Trophoblast cell (in vitro differentiated cells and primary cell): ENCODE measurements at regions not wholly inside any gene's neighbourhood (a gene's known extent, or its start where the extent isn't known, plus 50 kb on each side); places are given as distances from the start of the nearest gene placed in this dataset.

Source experiments
- DNase-seq, 2 donors: peaks; one replicate each; pipeline ENCODE4 v3.0.0-alpha.2; 2016
- H2AFZ ChIP-seq: 2 replicates; pipeline ENCODE4 v1.6.1; 2013; ENCODE audit warnings: low read length, moderate library complexity, mild to moderate bottlenecking; ENCODE audit not compliant: insufficient read depth, poor library complexity
- H2AK5ac ChIP-seq: 2 replicates; pipeline ENCODE4 v1.6.1; 2013; ENCODE audit warnings: mild to moderate bottlenecking, low read length
- H2BK120ac ChIP-seq: 2 replicates; pipeline ENCODE4 v1.6.1; 2013; ENCODE audit warnings: low read length, mild to moderate bottlenecking, moderate library complexity; ENCODE audit not compliant: insufficient read depth, poor library complexity
- H2BK12ac ChIP-seq: 2 replicates; pipeline ENCODE4 v1.6.1; 2013; ENCODE audit warnings: mild to moderate bottlenecking, low read length, moderate library complexity
- H2BK5ac ChIP-seq: 2 replicates; pipeline ENCODE4 v1.6.1; 2013; ENCODE audit warnings: low read length, low read depth, moderate library complexity, mild to moderate bottlenecking; ENCODE audit not compliant: poor library complexity
- H3K14ac ChIP-seq: 2 replicates; pipeline ENCODE4 v1.6.1; 2013; ENCODE audit warnings: mild to moderate bottlenecking, low read length
- H3K18ac ChIP-seq: 2 replicates; pipeline ENCODE4 v1.6.1; 2013; ENCODE audit warnings: mild to moderate bottlenecking, low read length
- H3K23ac ChIP-seq: 2 replicates; pipeline ENCODE4 v1.6.1; 2013; ENCODE audit warnings: low read length
- H3K27ac ChIP-seq: 2 replicates; pipeline ENCODE4 v1.5.1; 2013; ENCODE audit warnings: low read depth, mild to moderate bottlenecking, inconsistent platforms, low read length, moderate library complexity
- H3K27me3 ChIP-seq: 2 replicates; pipeline ENCODE4 v1.6.1; 2013; ENCODE audit warnings: inconsistent platforms, mild to moderate bottlenecking, low read length, moderate library complexity; ENCODE audit not compliant: insufficient read depth
- H3K36me3 ChIP-seq, 2 experiments: 1 replicate in 1 of 2; 2 replicates in 1 of 2; pipeline ENCODE4 v1.6.1; 2013; ENCODE audit warnings: low read length in 2 of 2, mild to moderate bottlenecking in 2 of 2, moderate library complexity in 1 of 2; ENCODE audit not compliant: insufficient read depth in 2 of 2, control insufficient read depth in 1 of 2
- H3K4ac ChIP-seq: 2 replicates; pipeline ENCODE4 v1.6.1; 2013; ENCODE audit warnings: low read depth, mild to moderate bottlenecking, low read length, moderate library complexity
- H3K4me1 ChIP-seq, 2 experiments: 1 replicate in 1 of 2; 2 replicates in 1 of 2; pipeline ENCODE4 v1.6.1; 2013; ENCODE audit warnings: low read length in 2 of 2, mild to moderate bottlenecking in 2 of 2, moderate library complexity in 1 of 2; ENCODE audit not compliant: insufficient read depth in 2 of 2, control insufficient read depth in 1 of 2
- H3K4me2 ChIP-seq: 2 replicates; pipeline ENCODE4 v1.6.1; 2013; ENCODE audit warnings: inconsistent platforms, mild to moderate bottlenecking, low read length, moderate library complexity
- H3K4me3 ChIP-seq: 2 replicates; pipeline ENCODE4 v1.5.1; 2013; ENCODE audit warnings: mild to moderate bottlenecking, low read depth, low read length, inconsistent platforms
- H3K79me1 ChIP-seq: one replicate; pipeline ENCODE4 v1.6.1; 2013; ENCODE audit warnings: low read length
- H3K79me2 ChIP-seq: 2 replicates; pipeline ENCODE4 v1.6.1; 2013; ENCODE audit warnings: low read length, mild to moderate bottlenecking; ENCODE audit not compliant: control insufficient read depth, insufficient read depth, poor library complexity
- H3K9ac ChIP-seq: 2 replicates; pipeline ENCODE4 v1.6.1; 2013; ENCODE audit warnings: mild to moderate bottlenecking, low read length
- H3K9me3 ChIP-seq: 2 replicates; pipeline ENCODE4 v1.6.1; 2013; ENCODE audit warnings: low read depth, mild to moderate bottlenecking, control low read depth, inconsistent platforms, low read length; ENCODE audit not compliant: insufficient read depth
- H4K12ac ChIP-seq: 2 replicates; pipeline ENCODE4 v1.6.1; 2013; ENCODE audit warnings: low read depth, mild to moderate bottlenecking, low read length, moderate library complexity
- H4K8ac ChIP-seq: 2 replicates; pipeline ENCODE4 v1.6.1; 2013; ENCODE audit warnings: low read depth, mild to moderate bottlenecking, low read length, moderate library complexity
- H4K91ac ChIP-seq: one replicate; pipeline ENCODE4 v1.6.1; 2013; ENCODE audit warnings: low read depth, mild to moderate bottlenecking, low read length, moderate library complexity
- WGBS: extraction: QIAGEN DNeasy Blood & Tissue Kit; methylation state at CpG from one replicate; pipeline ENCODE4 v1.1.7; 2013; ENCODE audit warnings: missing lambda C conversion rate; ENCODE audit not compliant: insufficient read length, insufficient coverage; ENCODE audit errors: extremely low coverage; 5-methylcytosine and 5-hydroxymethylcytosine counted together

- Histone ChIP-seq H4K12ac (no peak overlapping the region), H3K23ac (no peak overlapping the region), H2AFZ (no peak overlapping the region), H3K27me3 (no peaks in the 10 kb centered on the region), H3K14ac (no peak overlapping the region), H3K4ac (no peak overlapping the region), H3K4me3 (no peak overlapping the region), H3K9ac (no peak overlapping the region), H3K4me2 (no peak overlapping the region), H2BK12ac (no peak overlapping the region), H3K79me1 (no peaks in the 10 kb centered on the region), H3K79me2 (no peaks in the 10 kb centered on the region), H4K91ac (no peak overlapping the region), H2AK5ac (no peak overlapping the region), H2BK120ac (no peak overlapping the region), H3K27ac (no peak overlapping the region), H3K4me1 (no peaks in the 10 kb centered on the region), H4K8ac (no peak overlapping the region), H3K9me3 (no peaks in the 10 kb centered on the region), H3K36me3 (no peaks in the 10 kb centered on the region), H2BK5ac (no peak overlapping the region), H3K18ac (no peak overlapping the region)
- no peak for DNase-seq
- no CpG with 5 or more reads among the region's 5 CpGs for WGBS
These were observed 267.7 kb upstream of the PROX1 start for GRCh38 chr1:213720032-213720431.

- Histone ChIP-seq H3K4me1 (no peaks in the 10 kb centered on the region), H2AK5ac (no peak overlapping the region), H4K91ac (no peak overlapping the region), H4K8ac (no peak overlapping the region), H2BK12ac (no peak overlapping the region), H3K9ac (no peak overlapping the region), H3K4me2 (no peak overlapping the region), H3K14ac (no peak overlapping the region), H3K27ac (no peak overlapping the region), H2BK5ac (no peak overlapping the region), H3K79me1 (no peaks in the 10 kb centered on the region), H3K36me3 (no peaks in the 10 kb centered on the region), H3K4ac (no peak overlapping the region), H3K4me3 (no peak overlapping the region), H2AFZ (no peak overlapping the region), H3K18ac (no peak overlapping the region), H3K9me3 (no peaks in the 10 kb centered on the region), H3K79me2 (no peaks in the 10 kb centered on the region), H3K23ac (no peak overlapping the region), H4K12ac (no peak overlapping the region), H3K27me3 (no peaks in the 10 kb centered on the region), H2BK120ac (no peak overlapping the region)
- no CpG with 5 or more reads among the region's 2 CpGs for WGBS
- no peak for DNase-seq
These were observed 264.6 kb upstream of the PROX1 start for GRCh38 chr1:213723187-213723586.

GRCh38 chr1:213724640-213725536 lies 262.9 kb upstream of the PROX1 start:
- H3K27ac ChIP-seq, result no peak overlapping the region
- no peaks in the 10 kb centered on the region for H3K79me1 ChIP-seq
- H3K14ac ChIP-seq, result no peak overlapping the region
- H4K91ac ChIP-seq, result no peak overlapping the region
- no peak overlapping the region for H2AK5ac ChIP-seq
- no peak overlapping the region for H2AFZ ChIP-seq
- H2BK12ac ChIP-seq, result no peak overlapping the region
- no peak overlapping the region for H3K18ac ChIP-seq
- H3K79me2 ChIP-seq, result no peaks in the 10 kb centered on the region
- H3K9ac ChIP-seq, result no peak overlapping the region
- no peak overlapping the region for H2BK5ac ChIP-seq
- H3K23ac ChIP-seq, result no peak overlapping the region
- no peak overlapping the region for H3K4ac ChIP-seq
- no peak overlapping the region for H4K12ac ChIP-seq
- no peak overlapping the region for H3K4me3 ChIP-seq
- no peaks in the 10 kb centered on the region for H3K27me3 ChIP-seq
- 100% methylated on average over 1 of the region's 14 CpGs for WGBS
- no peak overlapping the region for H3K4me2 ChIP-seq
- no peaks in the 10 kb centered on the region for H3K4me1 ChIP-seq
- no peaks in the 10 kb centered on the region for H3K36me3 ChIP-seq
- no peak overlapping the region for H4K8ac ChIP-seq
- no peak overlapping the region for H2BK120ac ChIP-seq
- H3K9me3 ChIP-seq, result no peaks in the 10 kb centered on the region
- DNase-seq, result no peak

GRCh38 chr1:213727853-213728592 lies 259.8 kb upstream of the PROX1 start:
- H3K4me1 ChIP-seq, result no peaks in the 10 kb centered on the region
- no peaks in the 10 kb centered on the region for H3K36me3 ChIP-seq
- no peak overlapping the region for H3K14ac ChIP-seq
- no peak overlapping the region for H4K12ac ChIP-seq
- H3K79me2 ChIP-seq, result no peaks in the 10 kb centered on the region
- no peaks in the 10 kb centered on the region for H3K9me3 ChIP-seq
- H3K79me1 ChIP-seq, result no peaks in the 10 kb centered on the region
- no peak overlapping the region for H4K91ac ChIP-seq
- H2BK120ac ChIP-seq, result no peak overlapping the region
- no CpG with 5 or more reads among the region's 20 CpGs for WGBS
- H4K8ac ChIP-seq, result no peak overlapping the region
- no peak overlapping the region for H2AK5ac ChIP-seq
- no peak overlapping the region for H3K4me3 ChIP-seq
- H3K23ac ChIP-seq, result no peak overlapping the region
- no peak overlapping the region for H3K4me2 ChIP-seq
- H3K18ac ChIP-seq, result no peak overlapping the region
- no peak overlapping the region for H2AFZ ChIP-seq
- H3K27ac ChIP-seq, result no peak overlapping the region
- H2BK12ac ChIP-seq, result no peak overlapping the region
- no peak for DNase-seq
- H3K4ac ChIP-seq, result no peak overlapping the region
- H2BK5ac ChIP-seq, result no peak overlapping the region
- H3K27me3 ChIP-seq, result no peaks in the 10 kb centered on the region
- no peak overlapping the region for H3K9ac ChIP-seq
